Fibroblast of lung (primary cell): ENCODE measurements at regions not wholly inside any gene's neighbourhood (a gene's known extent, or its start where the extent isn't known, plus 50 kb on each side); places are given as distances from the start of the nearest gene placed in this dataset.

Experiments
- DNase-seq, 2 donors: peaks; one replicate each; pipeline versions ENCODE4 v3.0.0 to v3.0.0-alpha.2; 2010; ENCODE audit warnings: low read depth in 2 of 2
- H2AFZ ChIP-seq: 2 replicates; pipeline ENCODE4 v1.5.1; 2012; ENCODE audit warnings: low read length, control low read depth, inconsistent platforms
- H3K27ac ChIP-seq: 2 replicates; pipeline ENCODE4 v1.5.1; 2011; ENCODE audit warnings: low read length, control low read depth; ENCODE audit not compliant: insufficient read depth
- H3K27me3 ChIP-seq: 2 replicates; pipeline ENCODE4 v1.5.1; 2011; ENCODE audit warnings: mild to moderate bottlenecking, low read length; ENCODE audit not compliant: control insufficient read depth, insufficient read depth
- H3K36me3 ChIP-seq: 2 replicates; pipeline ENCODE4 v1.5.1; 2011; ENCODE audit warnings: low read length; ENCODE audit not compliant: control insufficient read depth, insufficient read depth
- H3K4me1 ChIP-seq: 2 replicates; pipeline ENCODE4 v1.5.1; 2011; ENCODE audit warnings: low read length; ENCODE audit not compliant: control insufficient read depth, insufficient read depth; ENCODE audit errors: extremely low read depth
- H3K4me2 ChIP-seq: 2 replicates; pipeline ENCODE4 v1.5.1; 2011; ENCODE audit warnings: low read length, control low read depth; ENCODE audit not compliant: insufficient read depth; ENCODE audit errors: extremely low read depth
- H3K4me3 ChIP-seq, 4 experiments: fragments of 200-600 bp in 1 of 4; sonication (generic) in 1 of 4; replicated peaks in 1 of 4; 2 replicates each; pipeline ENCODE4 v1.5.1; 2011 to 2016; ENCODE audit warnings: low read length in 4 of 4, low read depth in 3 of 4, mild to moderate bottlenecking in 3 of 4, control low read depth in 2 of 4, inconsistent platforms in 1 of 4, mixed read lengths in 1 of 4; ENCODE audit not compliant: insufficient read depth in 1 of 4; ENCODE audit errors: control extremely low read depth in 1 of 4
- H3K79me2 ChIP-seq: 2 replicates; pipeline ENCODE4 v1.5.1; 2012; ENCODE audit warnings: mild to moderate bottlenecking, low read length, inconsistent platforms; ENCODE audit not compliant: control insufficient read depth, insufficient read depth
- H3K9ac ChIP-seq: 2 replicates; pipeline ENCODE4 v1.5.1; 2011; ENCODE audit warnings: mild to moderate bottlenecking, low read length, control low read depth; ENCODE audit not compliant: insufficient read depth
- H3K9me3 ChIP-seq: 2 replicates; pipeline ENCODE4 v1.5.1; 2012; ENCODE audit warnings: low read depth, low read length; ENCODE audit not compliant: control insufficient read depth, insufficient read depth
- H4K20me1 ChIP-seq: 2 replicates; pipeline ENCODE4 v1.5.1; 2011; ENCODE audit warnings: low read length; ENCODE audit not compliant: control insufficient read depth, insufficient read depth; ENCODE audit errors: extremely low read depth
- CTCF ChIP-seq, 2 donors: IDR thresholded peaks in 1 of 2; conservative IDR thresholded peaks in 1 of 2; 1 replicate in 1 of 2; 2 replicates in 1 of 2; pipeline ENCODE4 v1.5.1; 2011 to 2012; ENCODE audit warnings: low read length in 2 of 2, control low read depth in 1 of 2, inconsistent platforms in 1 of 2, low read depth in 1 of 2, mild to moderate bottlenecking in 1 of 2
- EZH2 ChIP-seq: IDR thresholded peaks from 2 replicates; pipeline ENCODE4 v1.5.1; 2012; ENCODE audit warnings: low read length, control low read depth, mild to moderate bottlenecking; ENCODE audit errors: missing control alignments

GRCh38 chr18:41456831-41457230, 498.2 kb upstream of the PIK3C3 start:
- DNase-seq: no peak
- no peak overlapping the region for H3K9ac ChIP-seq
- H2AFZ ChIP-seq: no peak overlapping the region
- H4K20me1 ChIP-seq: no peaks in the 10 kb centered on the region
- H3K4me3 ChIP-seq: no peak overlapping the region
- no peak for TF ChIP-seq CTCF (conservative IDR thresholded peaks at IDR 0.05 in 1 of 2, IDR thresholded peaks at IDR 0.05 in 1 of 2; ENCODE audit: low read depth in 1 of 2, low read length in 2 of 2)
- no peak for TF ChIP-seq EZH2
- H3K27ac ChIP-seq: no peak overlapping the region
- no peaks in the 10 kb centered on the region for H3K9me3 ChIP-seq
- H3K36me3 ChIP-seq: no peaks in the 10 kb centered on the region
- H3K79me2 ChIP-seq: no peaks in the 10 kb centered on the region
- H3K4me2 ChIP-seq: no peak overlapping the region
- H3K4me1 ChIP-seq: no peaks in the 10 kb centered on the region
- H3K27me3 ChIP-seq: no peaks in the 10 kb centered on the region

- TF ChIP-seq CTCF (conservative IDR thresholded peaks at IDR 0.05 in 1 of 2, IDR thresholded peaks at IDR 0.05 in 1 of 2; ENCODE audit: low read depth in 1 of 2, low read length in 2 of 2) (no peak), EZH2 (no peak)
- H3K36me3 ChIP-seq: no peaks in the 10 kb centered on the region
- H3K4me1 ChIP-seq: no peaks in the 10 kb centered on the region
- H4K20me1 ChIP-seq: no peaks in the 10 kb centered on the region
- no peak for DNase-seq
- no peaks in the 10 kb centered on the region for H3K79me2 ChIP-seq
- H3K9me3 ChIP-seq: no peaks in the 10 kb centered on the region
- no peak overlapping the region for H3K4me3 ChIP-seq
- no peak overlapping the region for H3K9ac ChIP-seq
- H3K27ac ChIP-seq: no peak overlapping the region
- no peak overlapping the region for H2AFZ ChIP-seq
- H3K4me2 ChIP-seq: no peak overlapping the region
- no peaks in the 10 kb centered on the region for H3K27me3 ChIP-seq
Observed at GRCh38 chr18:41449612-41450011, 505.4 kb upstream of the PIK3C3 start.

- H3K27ac ChIP-seq: no peak overlapping the region
- no peak overlapping the region for H2AFZ ChIP-seq
- no peaks in the 10 kb centered on the region for H3K4me1 ChIP-seq
- H3K4me2 ChIP-seq: no peak overlapping the region
- H3K27me3 ChIP-seq: no peaks in the 10 kb centered on the region
- TF ChIP-seq EZH2: no peak
- TF ChIP-seq CTCF (conservative IDR thresholded peaks at IDR 0.05 in 1 of 2, IDR thresholded peaks at IDR 0.05 in 1 of 2; ENCODE audit: low read depth in 1 of 2, low read length in 2 of 2): no peak
- H3K9ac ChIP-seq: no peak overlapping the region
- no peaks in the 10 kb centered on the region for H4K20me1 ChIP-seq
- H3K79me2 ChIP-seq: no peaks in the 10 kb centered on the region
- H3K36me3 ChIP-seq: no peaks in the 10 kb centered on the region
- no peak overlapping the region for H3K4me3 ChIP-seq
- peak in 1 of 2 donors; percentile 37 for DNase-seq
- H3K9me3 ChIP-seq: no peaks in the 10 kb centered on the region
Observed at GRCh38 chr18:41444943-41445342, 510.1 kb upstream of the PIK3C3 start.
